ENCODE measurements at regions not wholly inside any gene's neighbourhood (a gene's known extent, or its start where the extent isn't known, plus 50 kb on each side); places are given as distances from the start of the nearest gene placed in this dataset.

GRCh38 chr15:59739557-59740186 is 50.6 kb upstream of the BNIP2 start:
- no peak for TF ChIP-seq CTCF (IDR thresholded peaks at IDR 0.05; ENCODE audit: insufficient read depth, low read depth, low read length, missing control alignments)
- DNase-seq (ENCODE audit: low read depth) = no peak
- no peak overlapping the region for H3K4me3 ChIP-seq (ENCODE audit: low read depth, low read length)

Measured in GM12865 (cell line).